SU-DHL-6 (cell line): ENCODE measurements at regions not wholly inside any gene's neighbourhood (a gene's known extent, or its start where the extent isn't known, plus 50 kb on each side); places are given as distances from the start of the nearest gene placed in this dataset.

Source experiments
- H2AFZ ChIP-seq: fragments of 200-600 bp; sonication (generic); 2 replicates; pipeline ENCODE4 v1.6.1; 2014; ENCODE audit warnings: low read depth, mild to moderate bottlenecking, moderate library complexity, mixed read lengths, antibody characterized with exemption, low read length; ENCODE audit not compliant: severe bottlenecking
- H3F3A ChIP-seq: fragments of 200-600 bp; shearing (Covaris generic); 2 replicates; pipeline ENCODE4 v1.6.0; 2016; ENCODE audit warnings: antibody characterized with exemption, mild to moderate bottlenecking; ENCODE audit not compliant: insufficient read depth
- H3K27ac ChIP-seq: fragments of 200-600 bp; sonication (generic); 2 replicates; pipeline ENCODE4 v1.5.1; 2016; ENCODE audit warnings: low read depth, mild to moderate bottlenecking, low read length, moderate library complexity, mixed read lengths
- H3K27me3 ChIP-seq: fragments of 200-600 bp; sonication (generic), shearing (Covaris generic); 2 replicates; pipeline ENCODE4 v1.6.0; 2014; ENCODE audit warnings: mild to moderate bottlenecking, low read length
- H3K36me3 ChIP-seq: fragments of 200-600 bp; sonication (generic); 2 replicates; pipeline ENCODE4 v1.6.1; 2014; ENCODE audit warnings: mild to moderate bottlenecking, low read length, mixed read lengths
- H3K4me2 ChIP-seq: fragments of 300-600, 200-600 bp; shearing (Covaris generic), sonication (generic); 2 replicates; pipeline ENCODE4 v1.6.0; 2014; ENCODE audit warnings: low read length, low read depth, mild to moderate bottlenecking; ENCODE audit not compliant: poor library complexity, severe bottlenecking
- H3K4me3 ChIP-seq: fragments of 200-600 bp; sonication (generic); 2 replicates; pipeline ENCODE4 v1.5.1; 2014; ENCODE audit warnings: antibody characterized with exemption, low read length, mild to moderate bottlenecking, mixed read lengths; ENCODE audit not compliant: insufficient read depth, poor library complexity, severe bottlenecking
- H3K79me2 ChIP-seq: fragments of 200-600 bp; sonication (generic); 2 replicates; pipeline ENCODE4 v1.6.1; 2014; ENCODE audit warnings: mild to moderate bottlenecking, low read length, moderate library complexity; ENCODE audit not compliant: insufficient read depth
- H3K9ac ChIP-seq: fragments of 200-600 bp; sonication (generic); 2 replicates; pipeline ENCODE4 v1.7.0; 2014; ENCODE audit warnings: mild to moderate bottlenecking, low read length
- H3K9me2 ChIP-seq: fragments of 200-600 bp; sonication (generic); replicated peaks from 2 replicates; pipeline ENCODE4 v1.6.1; 2014; ENCODE audit warnings: low read length; ENCODE audit not compliant: insufficient read depth
- H3K9me3 ChIP-seq: fragments of 200-600 bp; sonication (generic); 2 replicates; pipeline ENCODE4 v1.6.1; 2014; ENCODE audit warnings: low read length, mixed read lengths; ENCODE audit not compliant: insufficient read depth
- H4K20me1 ChIP-seq: fragments of 200-600 bp; sonication (generic); 2 replicates; pipeline ENCODE4 v1.6.1; 2014; ENCODE audit warnings: low read depth, mild to moderate bottlenecking, antibody characterized with exemption, low read length, moderate library complexity, mixed read lengths
- EZH2phosphoT487 ChIP-seq: fragments of 200-600 bp; sonication (generic), shearing (Covaris generic); conservative IDR thresholded peaks from 2 replicates; pipeline ENCODE4 v1.6.1; 2018; ENCODE audit warnings: mild to moderate bottlenecking, antibody characterized with exemption, low read length, moderate library complexity, mixed read lengths
- TF ChIP-seq, protein P1 (sequence below): fragments of 200-600 bp; sonication (generic); IDR thresholded peaks from one replicate; pipeline ENCODE4 v1.5.1; 2017; ENCODE audit warnings: antibody characterized with exemption, mild to moderate bottlenecking, low read length, moderate library complexity; ENCODE audit not compliant: insufficient read depth, poor library complexity, severe bottlenecking

DNA sequence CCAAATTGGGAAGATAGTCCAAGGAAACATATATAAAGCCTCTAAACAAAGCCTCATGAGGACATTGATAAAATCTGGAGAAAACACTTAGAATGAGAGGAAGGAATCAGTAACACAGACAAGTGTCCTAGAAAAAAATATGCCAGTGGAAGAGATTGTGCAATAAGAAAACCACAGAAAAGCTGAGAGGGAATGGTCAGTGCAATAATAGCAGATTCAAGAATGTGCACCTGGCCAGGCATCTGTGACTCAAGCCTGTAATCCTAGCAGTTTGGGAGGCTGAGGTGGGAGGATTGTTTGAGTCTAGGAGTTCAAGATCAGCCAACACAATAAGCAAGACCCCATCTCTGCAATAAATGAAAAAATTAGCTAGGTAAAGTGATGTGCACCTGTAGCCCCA is 691.2 kb upstream of the CDH6 start:
- Histone ChIP-seq H2AFZ (no peak overlapping the region), H3K4me3 (no peak overlapping the region), H3K4me2 (no peak overlapping the region), H3K9me3 (no peaks in the 10 kb centered on the region), H3K27ac (no peak overlapping the region), H3K9ac (no peak overlapping the region), H3F3A (no peaks in the 10 kb centered on the region), H3K9me2 (no peaks in the 10 kb centered on the region), H3K79me2 (no peaks in the 10 kb centered on the region), H4K20me1 (no peaks in the 10 kb centered on the region), H3K27me3 (no peaks in the 10 kb centered on the region), H3K36me3 (no peaks in the 10 kb centered on the region)
- TF ChIP-seq EZH2phosphoT487: no peak
- TF ChIP-seq, protein P1, sequence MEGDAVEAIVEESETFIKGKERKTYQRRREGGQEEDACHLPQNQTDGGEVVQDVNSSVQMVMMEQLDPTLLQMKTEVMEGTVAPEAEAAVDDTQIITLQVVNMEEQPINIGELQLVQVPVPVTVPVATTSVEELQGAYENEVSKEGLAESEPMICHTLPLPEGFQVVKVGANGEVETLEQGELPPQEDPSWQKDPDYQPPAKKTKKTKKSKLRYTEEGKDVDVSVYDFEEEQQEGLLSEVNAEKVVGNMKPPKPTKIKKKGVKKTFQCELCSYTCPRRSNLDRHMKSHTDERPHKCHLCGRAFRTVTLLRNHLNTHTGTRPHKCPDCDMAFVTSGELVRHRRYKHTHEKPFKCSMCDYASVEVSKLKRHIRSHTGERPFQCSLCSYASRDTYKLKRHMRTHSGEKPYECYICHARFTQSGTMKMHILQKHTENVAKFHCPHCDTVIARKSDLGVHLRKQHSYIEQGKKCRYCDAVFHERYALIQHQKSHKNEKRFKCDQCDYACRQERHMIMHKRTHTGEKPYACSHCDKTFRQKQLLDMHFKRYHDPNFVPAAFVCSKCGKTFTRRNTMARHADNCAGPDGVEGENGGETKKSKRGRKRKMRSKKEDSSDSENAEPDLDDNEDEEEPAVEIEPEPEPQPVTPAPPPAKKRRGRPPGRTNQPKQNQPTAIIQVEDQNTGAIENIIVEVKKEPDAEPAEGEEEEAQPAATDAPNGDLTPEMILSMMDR: no peak

DNA sequence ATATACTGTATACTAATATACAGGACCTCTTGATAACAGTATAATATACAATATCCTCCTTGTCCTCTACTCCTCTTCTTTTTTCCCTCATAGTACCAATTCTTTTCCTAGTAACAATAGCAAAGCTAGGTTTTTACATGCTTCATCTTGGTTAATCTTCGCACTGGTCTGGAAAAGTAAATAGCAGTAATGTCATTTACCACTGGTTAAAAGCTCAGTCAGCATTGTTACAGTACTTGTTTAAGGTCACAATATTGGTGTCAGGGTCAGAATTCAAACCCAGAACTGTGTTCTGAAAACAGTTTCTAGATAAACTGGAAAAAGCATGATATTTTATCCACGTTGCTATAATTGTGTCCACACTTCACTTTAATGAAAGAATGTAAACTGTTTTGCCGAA is 692.4 kb upstream of the CDH6 start:
- H3K79me2 ChIP-seq: no peaks in the 10 kb centered on the region
- H3K27me3 ChIP-seq: no peaks in the 10 kb centered on the region
- no peaks in the 10 kb centered on the region for H3K9me2 ChIP-seq
- H3K9me3 ChIP-seq: no peaks in the 10 kb centered on the region
- no peak overlapping the region for H3K4me3 ChIP-seq
- TF ChIP-seq EZH2phosphoT487: no peak
- TF ChIP-seq, protein P1: no peak
- H3K36me3 ChIP-seq: no peaks in the 10 kb centered on the region
- H4K20me1 ChIP-seq: no peaks in the 10 kb centered on the region
- H3K27ac ChIP-seq: no peak overlapping the region
- H2AFZ ChIP-seq: no peak overlapping the region
- H3F3A ChIP-seq: no peaks in the 10 kb centered on the region
- H3K9ac ChIP-seq: no peak overlapping the region
- H3K4me2 ChIP-seq: no peak overlapping the region

DNA sequence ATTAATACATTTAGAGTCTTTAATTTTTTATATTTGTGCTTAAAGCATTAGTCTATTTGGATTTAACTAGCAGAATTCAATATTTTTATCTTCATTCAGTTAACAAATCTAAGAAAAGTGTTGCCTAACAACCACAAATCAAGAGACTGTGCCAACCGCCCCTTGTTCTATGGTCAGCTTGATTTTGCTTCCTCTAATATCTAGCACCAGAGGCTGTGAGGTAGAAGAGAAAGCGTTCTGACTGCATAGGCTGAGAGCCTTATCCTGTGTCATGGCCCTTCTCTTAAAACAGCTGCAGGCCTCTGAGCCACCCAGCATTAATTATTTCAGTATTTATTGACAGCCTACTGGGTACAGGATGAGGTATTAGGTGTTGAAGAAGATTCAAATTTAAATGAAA is 693.0 kb upstream of the CDH6 start:
- Histone ChIP-seq H3K4me2 (no peak overlapping the region), H3K79me2 (no peaks in the 10 kb centered on the region), H2AFZ (no peak overlapping the region), H3K4me3 (no peak overlapping the region), H3F3A (no peaks in the 10 kb centered on the region), H3K9me3 (no peaks in the 10 kb centered on the region), H3K36me3 (no peaks in the 10 kb centered on the region), H3K9ac (no peak overlapping the region), H3K27ac (no peak overlapping the region), H3K27me3 (no peaks in the 10 kb centered on the region), H4K20me1 (no peaks in the 10 kb centered on the region), H3K9me2 (no peaks in the 10 kb centered on the region)
- TF ChIP-seq, protein P1: no peak
- TF ChIP-seq EZH2phosphoT487: no peak

DNA sequence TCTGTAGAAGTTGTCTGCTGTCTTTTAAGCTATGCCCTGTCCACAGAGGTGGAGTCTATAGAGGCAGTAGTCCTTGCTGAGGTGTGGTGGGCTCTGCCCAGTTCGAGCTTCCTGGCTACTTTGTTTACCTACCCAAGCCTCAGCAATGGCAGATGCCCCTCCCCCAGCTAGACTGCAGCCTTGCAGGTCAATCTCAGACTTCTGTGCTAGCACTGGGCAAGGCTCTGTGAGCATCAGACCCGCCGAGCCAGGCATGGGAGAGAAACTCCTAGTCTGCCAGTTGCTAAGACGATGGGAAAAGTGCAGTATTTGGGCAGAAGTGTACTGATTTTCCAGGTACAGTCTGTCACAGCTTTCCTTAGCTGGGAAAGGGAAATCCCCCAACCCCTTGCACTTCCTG is 694.1 kb upstream of the CDH6 start:
- TF ChIP-seq EZH2phosphoT487: no peak
- TF ChIP-seq, protein P1: no peak
- H3K4me2 ChIP-seq: no peak overlapping the region

More for the DNA sequence above, 694.1 kb upstream of the CDH6 start:
- Histone ChIP-seq H3K79me2 (no peaks in the 10 kb centered on the region), H3K9me3 (no peaks in the 10 kb centered on the region), H3K4me3 (no peak overlapping the region), H3K27ac (no peak overlapping the region), H2AFZ (no peak overlapping the region), H3K27me3 (no peaks in the 10 kb centered on the region), H3F3A (no peaks in the 10 kb centered on the region), H3K9me2 (no peaks in the 10 kb centered on the region), H3K9ac (no peak overlapping the region), H3K36me3 (no peaks in the 10 kb centered on the region), H4K20me1 (no peaks in the 10 kb centered on the region)
